WERI-Rb-1 (cell line): ENCODE measurements at regions not wholly inside any gene's neighbourhood (a gene's known extent, or its start where the extent isn't known, plus 50 kb on each side); places are given as distances from the start of the nearest gene placed in this dataset.
"Not testable (repeated sequence)": the region's sequence is repeated elsewhere in the genome, so short reads cannot be mapped to it uniquely, and the experiment has no call there.

Experiments
- DNase-seq: peaks from one replicate; pipeline ENCODE4 v3.0.0-alpha.2; 2020
- H3K27ac ChIP-seq: fragments of 250-450 bp; sonication (Bioruptor Pico); 2 replicates; pipeline ENCODE4 v1.5.1; 2020; ENCODE audit warnings: mild to moderate bottlenecking, moderate library complexity
- H3K27me3 ChIP-seq: fragments of 250-450 bp; sonication (Bioruptor Pico); 2 replicates; pipeline ENCODE4 v1.5.1; 2021; ENCODE audit warnings: mild to moderate bottlenecking, low read depth, moderate library complexity; ENCODE audit not compliant: insufficient read depth, severe bottlenecking
- H3K36me3 ChIP-seq: fragments of 250-450 bp; sonication (Bioruptor Pico); 2 replicates; pipeline ENCODE4 v1.5.1; 2020; ENCODE audit warnings: mild to moderate bottlenecking, moderate library complexity
- H3K4me3 ChIP-seq: 2 replicates; pipeline ENCODE4 v1.5.1; 2011; ENCODE audit warnings: low read depth, mild to moderate bottlenecking, control low read depth, low read length
- H3K9me3 ChIP-seq: fragments of 250-450 bp; sonication (Bioruptor Pico); 2 replicates; pipeline ENCODE4 v1.5.1; 2021; ENCODE audit warnings: mild to moderate bottlenecking, moderate library complexity; ENCODE audit not compliant: severe bottlenecking
- CTCF ChIP-seq: IDR thresholded peaks from 2 replicates; pipeline ENCODE4 v1.5.1; 2011; ENCODE audit warnings: low read depth, mild to moderate bottlenecking, control low read depth, inconsistent platforms, low read length

DNA sequence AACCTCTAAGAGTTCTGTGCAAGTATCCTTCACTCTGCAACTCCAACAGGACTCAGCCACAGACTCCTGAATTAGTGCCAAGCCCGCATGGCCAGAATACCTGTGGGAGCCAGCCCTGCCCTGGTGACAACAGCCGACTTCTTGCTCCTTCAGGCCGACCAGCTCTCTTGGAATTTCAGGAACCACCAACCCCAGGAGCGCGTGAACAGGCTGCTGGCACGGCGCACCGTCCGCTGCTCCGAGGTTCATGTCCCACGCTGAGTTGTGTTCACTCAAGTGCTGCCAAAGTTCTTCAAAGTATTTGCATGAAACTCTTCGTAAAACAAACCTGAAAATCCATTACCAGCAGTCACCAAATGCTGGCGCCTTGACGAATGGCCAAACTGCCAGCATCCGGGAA lies 232.8 kb downstream of the NR2F1-AS1 start:
- H3K27ac ChIP-seq: no peak overlapping the region
- TF ChIP-seq CTCF: no peak
- no peak for DNase-seq
- H3K9me3 ChIP-seq: no peaks in the 10 kb centered on the region
- no peak overlapping the region for H3K4me3 ChIP-seq
- no peaks in the 10 kb centered on the region for H3K36me3 ChIP-seq
- H3K27me3 ChIP-seq: no peaks in the 10 kb centered on the region

GRCh38 chr5:93346850-93347249 lies 234.2 kb downstream of the NR2F1-AS1 start:
- H3K36me3 ChIP-seq, H3K9me3 ChIP-seq, H3K27me3 ChIP-seq, H3K4me3 ChIP-seq, DNase-seq, H3K27ac ChIP-seq: not testable (repeated sequence)

DNA sequence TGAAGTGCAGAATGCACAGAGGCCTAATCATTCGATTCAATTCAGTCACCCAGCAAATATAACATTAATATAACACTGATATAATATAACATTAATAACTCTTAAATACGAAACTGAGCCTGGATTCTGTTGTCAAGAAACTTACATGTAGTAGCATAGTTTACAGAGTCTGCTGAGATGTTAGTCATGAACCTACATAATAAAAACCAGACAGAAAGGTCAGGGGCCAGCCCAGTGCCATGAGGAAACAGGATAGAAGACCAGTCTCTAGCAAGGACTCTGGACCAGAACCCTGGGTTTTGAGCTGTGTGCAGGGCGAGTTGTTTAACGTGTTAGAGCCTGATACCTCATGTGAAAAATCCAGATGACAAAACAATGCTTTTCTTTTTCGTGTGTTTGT lies 234.7 kb downstream of the NR2F1-AS1 start:
- Histone ChIP-seq H3K9me3 (no peaks in the 10 kb centered on the region), H3K27ac (no peak overlapping the region), H3K36me3 (no peaks in the 10 kb centered on the region), H3K4me3 (no peak overlapping the region), H3K27me3 (no peaks in the 10 kb centered on the region)
- no peak for TF ChIP-seq CTCF
- DNase-seq: no peak

DNA sequence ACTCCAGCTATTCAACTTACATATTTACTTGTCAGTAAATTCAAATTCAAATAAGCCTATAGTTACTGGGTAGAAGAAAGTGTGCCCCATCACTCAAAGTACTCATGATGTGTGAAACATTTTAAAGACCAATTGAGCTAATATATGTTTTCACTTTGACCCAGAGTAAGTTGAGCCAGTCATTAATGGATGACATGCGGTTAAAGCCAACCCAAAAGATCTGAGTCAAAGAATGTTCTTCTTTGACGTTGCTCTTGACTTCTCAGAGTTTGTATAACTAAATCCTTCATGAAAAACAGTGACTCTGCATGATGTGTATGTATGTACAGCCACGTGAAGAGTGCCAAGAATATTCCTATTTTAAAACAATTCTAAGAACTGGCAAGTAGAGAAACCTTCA lies 237.4 kb downstream of the NR2F1-AS1 start:
- H3K36me3 ChIP-seq: no peaks in the 10 kb centered on the region
- H3K27me3 ChIP-seq: no peaks in the 10 kb centered on the region
- no peak overlapping the region for H3K27ac ChIP-seq
- H3K4me3 ChIP-seq: no peak overlapping the region
- no peak for DNase-seq
- no peak for TF ChIP-seq CTCF
- H3K9me3 ChIP-seq: no peaks in the 10 kb centered on the region

DNA sequence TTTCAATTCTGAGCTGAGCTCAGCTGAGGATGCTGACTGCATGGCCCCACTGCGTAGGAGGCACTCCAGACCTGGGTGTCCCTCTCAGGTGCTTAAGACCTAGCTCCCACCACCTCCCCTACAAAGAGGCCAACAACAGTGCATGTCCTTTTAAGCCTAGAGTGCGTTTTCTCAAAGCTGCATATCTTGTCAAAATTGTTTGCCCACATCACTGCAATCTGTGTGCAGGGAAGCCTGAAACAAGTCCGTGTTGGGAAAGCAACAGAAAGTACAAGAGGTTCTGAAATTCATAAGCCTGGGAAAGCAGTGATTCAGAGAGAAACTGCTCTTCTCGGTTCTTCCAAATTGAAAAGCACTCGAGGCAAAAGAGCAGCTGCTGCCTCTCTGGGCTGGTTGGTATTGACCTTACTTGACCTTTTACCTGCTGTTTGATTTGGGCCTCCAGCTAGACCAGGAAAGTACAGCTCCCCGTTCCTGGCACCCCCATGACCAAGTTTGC lies 238.4 kb downstream of the NR2F1-AS1 start:
- TF ChIP-seq CTCF: no peak
- no peak for DNase-seq
- H3K27ac ChIP-seq: no peak overlapping the region
- no peaks in the 10 kb centered on the region for H3K36me3 ChIP-seq
- H3K27me3 ChIP-seq: no peaks in the 10 kb centered on the region
- H3K9me3 ChIP-seq: no peaks in the 10 kb centered on the region
- no peak overlapping the region for H3K4me3 ChIP-seq

- no peak for DNase-seq
- Histone ChIP-seq H3K9me3 (no peaks in the 10 kb centered on the region), H3K36me3 (no peaks in the 10 kb centered on the region), H3K4me3 (no peak overlapping the region), H3K27ac (no peak overlapping the region), H3K27me3 (no peaks in the 10 kb centered on the region)
- TF ChIP-seq CTCF: no peak
These were observed 240.1 kb downstream of the NR2F1-AS1 start for GRCh38 chr5:93340881-93341280.
